ENCODE measurements at regions not wholly inside any gene's neighbourhood (a gene's known extent, or its start where the extent isn't known, plus 50 kb on each side); places are given as distances from the start of the nearest gene placed in this dataset.

- Histone ChIP-seq H3K79me2 (no peaks in the 10 kb centered on the region), H3K4me3 (no peak overlapping the region), H3K9me2 (replicated peaks; ENCODE audit: insufficient read depth) (no peaks in the 10 kb centered on the region), H3K27ac (no peak overlapping the region), H3K4me2 (no peak overlapping the region), H3K36me3 (replicated peaks; ENCODE audit: insufficient read depth, low read depth) (no peaks in the 10 kb centered on the region), H3K4me1 (ENCODE audit: insufficient read depth) (no peaks in the 10 kb centered on the region), H4K20me1 (ENCODE audit: insufficient read depth, poor library complexity, severe bottlenecking) (no peaks in the 10 kb centered on the region), H3K9me3 (ENCODE audit: low read depth) (no peaks in the 10 kb centered on the region), H2AFZ (no peak overlapping the region), H3K27me3 (peaks cover 16% of the 10 kb centered on the region)
- WGBS (ENCODE audit: low lambda C conversion rate, missing lambda C conversion rate), result 82% methylated on average over 4 of the region's 4 CpGs
- no peak for TF ChIP-seq CTCF (IDR thresholded peaks at IDR 0.05; ENCODE audit: poor library complexity)
- no peak for DNase-seq (ENCODE audit: low spot score)
Observed at GRCh38 chr12:114192013-114192412, 213.9 kb downstream of the TBX5 start.

- Histone ChIP-seq H3K9me2 (replicated peaks; ENCODE audit: insufficient read depth) (no peaks in the 10 kb centered on the region), H3K4me2 (no peak overlapping the region), H3K27me3 (peaks cover 20% of the 10 kb centered on the region), H3K9me3 (ENCODE audit: low read depth) (no peaks in the 10 kb centered on the region), H3K4me3 (no peak overlapping the region), H3K27ac (no peak overlapping the region), H2AFZ (no peak overlapping the region), H3K79me2 (no peaks in the 10 kb centered on the region), H3K4me1 (ENCODE audit: insufficient read depth) (no peaks in the 10 kb centered on the region), H3K36me3 (replicated peaks; ENCODE audit: insufficient read depth, low read depth) (no peaks in the 10 kb centered on the region), H4K20me1 (ENCODE audit: insufficient read depth, poor library complexity, severe bottlenecking) (no peaks in the 10 kb centered on the region)
- DNase-seq (ENCODE audit: low spot score), result no peak
- no peak for TF ChIP-seq EZH2 (IDR thresholded peaks at IDR 0.05; ENCODE audit: borderline replicate concordance)
- no peak for TF ChIP-seq CTCF (IDR thresholded peaks at IDR 0.05; ENCODE audit: poor library complexity)
- no peak for TF ChIP-seq EZH2phosphoT487 (IDR thresholded peaks at IDR 0.05; ENCODE audit: low read depth, severe bottlenecking, unreplicated experiment)
- WGBS (ENCODE audit: low lambda C conversion rate, missing lambda C conversion rate), result 71% methylated on average over 6 of the region's 6 CpGs
Observed at GRCh38 chr12:114191581-114191980, 214.4 kb downstream of the TBX5 start.

- TF ChIP-seq EZH2 (IDR thresholded peaks at IDR 0.05; ENCODE audit: borderline replicate concordance) (no peak), CTCF (IDR thresholded peaks at IDR 0.05; ENCODE audit: poor library complexity) (no peak), EZH2phosphoT487 (IDR thresholded peaks at IDR 0.05; ENCODE audit: low read depth, severe bottlenecking, unreplicated experiment) (no peak)
- DNase-seq (ENCODE audit: low spot score), result no peak
- Histone ChIP-seq H3K27ac (no peak overlapping the region), H3K9me3 (ENCODE audit: low read depth) (no peaks in the 10 kb centered on the region), H3K4me3 (no peak overlapping the region), H3K9me2 (replicated peaks; ENCODE audit: insufficient read depth) (no peaks in the 10 kb centered on the region), H2AFZ (no peak overlapping the region), H4K20me1 (ENCODE audit: insufficient read depth, poor library complexity, severe bottlenecking) (no peaks in the 10 kb centered on the region), H3K36me3 (replicated peaks; ENCODE audit: insufficient read depth, low read depth) (no peaks in the 10 kb centered on the region), H3K4me1 (ENCODE audit: insufficient read depth) (no peaks in the 10 kb centered on the region), H3K4me2 (no peak overlapping the region), H3K79me2 (no peaks in the 10 kb centered on the region), H3K27me3 (peaks cover 20% of the 10 kb centered on the region)
- 86% methylated on average over 2 of the region's 2 CpGs for WGBS (ENCODE audit: low lambda C conversion rate, missing lambda C conversion rate)
Observed at GRCh38 chr12:114190971-114191370, 215.0 kb downstream of the TBX5 start.

GRCh38 chr12:114189266-114189665 lies 216.7 kb downstream of the TBX5 start:
- Histone ChIP-seq H3K9me3 (ENCODE audit: low read depth) (no peaks in the 10 kb centered on the region), H3K36me3 (replicated peaks; ENCODE audit: insufficient read depth, low read depth) (no peaks in the 10 kb centered on the region)

More at GRCh38 chr12:114189266-114189665, 216.7 kb downstream of the TBX5 start:
- Histone ChIP-seq H3K4me3 (no peak overlapping the region), H3K27ac (no peak overlapping the region), H4K20me1 (ENCODE audit: insufficient read depth, poor library complexity, severe bottlenecking) (no peaks in the 10 kb centered on the region), H3K4me2 (no peak overlapping the region), H3K9me2 (replicated peaks; ENCODE audit: insufficient read depth) (no peaks in the 10 kb centered on the region), H3K27me3 (peaks cover 15% of the 10 kb centered on the region), H3K79me2 (no peaks in the 10 kb centered on the region), H2AFZ (no peak overlapping the region), H3K4me1 (ENCODE audit: insufficient read depth) (no peaks in the 10 kb centered on the region)
- DNase-seq (ENCODE audit: low spot score), result no peak
- TF ChIP-seq EZH2 (IDR thresholded peaks at IDR 0.05; ENCODE audit: borderline replicate concordance), result no peak
- no peak for TF ChIP-seq CTCF (IDR thresholded peaks at IDR 0.05; ENCODE audit: poor library complexity)
- no peak for TF ChIP-seq EZH2phosphoT487 (IDR thresholded peaks at IDR 0.05; ENCODE audit: low read depth, severe bottlenecking, unreplicated experiment)
- 88% methylated on average over 4 of the region's 4 CpGs for WGBS (ENCODE audit: low lambda C conversion rate, missing lambda C conversion rate)

Measured in hepatocyte (in vitro differentiated cells).